GM19023 (cell line): ENCODE measurements at regions not wholly inside any gene's neighbourhood (a gene's known extent, or its start where the extent isn't known, plus 50 kb on each side); places are given as distances from the start of the nearest gene placed in this dataset.

ENCODE experiments used
- ATAC-seq: cut with Tn5 transposase; IDR thresholded peaks from one replicate; pipeline ENCODE4 v1.9.1; 2021; ENCODE audit warnings: mild to moderate bottlenecking, moderate library complexity; ENCODE audit not compliant: unreplicated experiment

GRCh38 chr11:91187314-91187713 lies 964.5 kb upstream of the CHORDC1 start:
- ATAC-seq = no peak

GRCh38 chr11:91178366-91178765 lies 955.5 kb upstream of the CHORDC1 start:
- no peak for ATAC-seq

- ATAC-seq = no peak
These were observed 951.9 kb upstream of the CHORDC1 start for GRCh38 chr11:91174734-91175133.

- ATAC-seq = no peak
These were observed 951.3 kb upstream of the CHORDC1 start for GRCh38 chr11:91174193-91174592.

- no peak for ATAC-seq
These were observed 950.9 kb upstream of the CHORDC1 start for GRCh38 chr11:91173701-91174100.

GRCh38 chr11:91170711-91171110 lies 947.9 kb upstream of the CHORDC1 start:
- no peak for ATAC-seq

GRCh38 chr11:91164452-91164822 lies 941.6 kb upstream of the CHORDC1 start:
- no peak for ATAC-seq

GRCh38 chr11:91163619-91164451 lies 941.0 kb upstream of the CHORDC1 start:
- ATAC-seq = no peak

GRCh38 chr11:91160661-91161060 lies 937.8 kb upstream of the CHORDC1 start:
- ATAC-seq = no peak

- ATAC-seq = no peak
These were observed 936.2 kb upstream of the CHORDC1 start for GRCh38 chr11:91158891-91159537.

GRCh38 chr11:91158297-91158696 lies 935.4 kb upstream of the CHORDC1 start:
- no peak for ATAC-seq

- ATAC-seq = no peak
These were observed 933.2 kb upstream of the CHORDC1 start for GRCh38 chr11:91156041-91156440.

GRCh38 chr11:91147885-91148284 lies 925.0 kb upstream of the CHORDC1 start:
- no peak for ATAC-seq

GRCh38 chr11:91141655-91142054 lies 918.8 kb upstream of the CHORDC1 start:
- ATAC-seq = no peak

- no peak for ATAC-seq
These were observed 913.8 kb upstream of the CHORDC1 start for GRCh38 chr11:91136631-91137030.

GRCh38 chr11:91133361-91133760 lies 910.5 kb upstream of the CHORDC1 start:
- ATAC-seq = no peak

- no peak for ATAC-seq
These were observed 906.7 kb upstream of the CHORDC1 start for GRCh38 chr11:91129596-91129995.

- no peak for ATAC-seq
These were observed 901.5 kb upstream of the CHORDC1 start for GRCh38 chr11:91124363-91124762.

- no peak for ATAC-seq
These were observed 892.3 kb upstream of the CHORDC1 start for GRCh38 chr11:91115116-91115515.

GRCh38 chr11:91104237-91104636 lies 881.4 kb upstream of the CHORDC1 start:
- no peak for ATAC-seq

GRCh38 chr11:91100427-91100826 lies 877.6 kb upstream of the CHORDC1 start:
- ATAC-seq = no peak

GRCh38 chr11:91097083-91097482 lies 874.2 kb upstream of the CHORDC1 start:
- no peak for ATAC-seq
